BE2C (cell line): ENCODE measurements at regions not wholly inside any gene's neighbourhood (a gene's known extent, or its start where the extent isn't known, plus 50 kb on each side); places are given as distances from the start of the nearest gene placed in this dataset.
"Not testable (repeated sequence)": the region's sequence is repeated elsewhere in the genome, so short reads cannot be mapped to it uniquely, and the experiment has no call there.

Experiments used
- DNase-seq: peaks from one replicate; pipeline ENCODE4 v3.0.0-alpha.2; 2020
- H3K27me3 ChIP-seq: fragments of 250-450 bp; sonication (Bioruptor Pico); 2 replicates; pipeline ENCODE4 v1.5.1; 2020; ENCODE audit warnings: mild to moderate bottlenecking
- H3K36me3 ChIP-seq: fragments of 250-450 bp; sonication (Bioruptor Pico); 2 replicates; pipeline ENCODE4 v1.5.1; 2020; ENCODE audit warnings: mild to moderate bottlenecking
- H3K4me1 ChIP-seq: fragments of 250-450 bp; sonication (Bioruptor Pico); 2 replicates; pipeline ENCODE4 v1.5.1; 2020
- H3K4me3 ChIP-seq: 2 replicates; pipeline ENCODE4 v1.5.1; 2011; ENCODE audit warnings: low read depth, low read length
- H3K9me3 ChIP-seq: fragments of 250-450 bp; sonication (Bioruptor Pico); 2 replicates; pipeline ENCODE4 v1.5.1; 2020
- TF ChIP-seq, protein P1 (sequence below): IDR thresholded peaks from 2 replicates; pipeline ENCODE4 v1.5.1; 2012; ENCODE audit warnings: mild to moderate bottlenecking, low read depth, low read length

- TF ChIP-seq, protein P1, sequence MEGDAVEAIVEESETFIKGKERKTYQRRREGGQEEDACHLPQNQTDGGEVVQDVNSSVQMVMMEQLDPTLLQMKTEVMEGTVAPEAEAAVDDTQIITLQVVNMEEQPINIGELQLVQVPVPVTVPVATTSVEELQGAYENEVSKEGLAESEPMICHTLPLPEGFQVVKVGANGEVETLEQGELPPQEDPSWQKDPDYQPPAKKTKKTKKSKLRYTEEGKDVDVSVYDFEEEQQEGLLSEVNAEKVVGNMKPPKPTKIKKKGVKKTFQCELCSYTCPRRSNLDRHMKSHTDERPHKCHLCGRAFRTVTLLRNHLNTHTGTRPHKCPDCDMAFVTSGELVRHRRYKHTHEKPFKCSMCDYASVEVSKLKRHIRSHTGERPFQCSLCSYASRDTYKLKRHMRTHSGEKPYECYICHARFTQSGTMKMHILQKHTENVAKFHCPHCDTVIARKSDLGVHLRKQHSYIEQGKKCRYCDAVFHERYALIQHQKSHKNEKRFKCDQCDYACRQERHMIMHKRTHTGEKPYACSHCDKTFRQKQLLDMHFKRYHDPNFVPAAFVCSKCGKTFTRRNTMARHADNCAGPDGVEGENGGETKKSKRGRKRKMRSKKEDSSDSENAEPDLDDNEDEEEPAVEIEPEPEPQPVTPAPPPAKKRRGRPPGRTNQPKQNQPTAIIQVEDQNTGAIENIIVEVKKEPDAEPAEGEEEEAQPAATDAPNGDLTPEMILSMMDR, result no peak
- Histone ChIP-seq H3K4me3 (no peak overlapping the region), H3K27me3 (no peaks in the 10 kb centered on the region), H3K36me3 (no peaks in the 10 kb centered on the region), H3K9me3 (no peaks in the 10 kb centered on the region), H3K4me1 (no peaks in the 10 kb centered on the region)
- DNase-seq, result no peak
Observed at GRCh38 chr11:114956566-114956965, 278.2 kb downstream of the NXPE2 start.

DNA sequence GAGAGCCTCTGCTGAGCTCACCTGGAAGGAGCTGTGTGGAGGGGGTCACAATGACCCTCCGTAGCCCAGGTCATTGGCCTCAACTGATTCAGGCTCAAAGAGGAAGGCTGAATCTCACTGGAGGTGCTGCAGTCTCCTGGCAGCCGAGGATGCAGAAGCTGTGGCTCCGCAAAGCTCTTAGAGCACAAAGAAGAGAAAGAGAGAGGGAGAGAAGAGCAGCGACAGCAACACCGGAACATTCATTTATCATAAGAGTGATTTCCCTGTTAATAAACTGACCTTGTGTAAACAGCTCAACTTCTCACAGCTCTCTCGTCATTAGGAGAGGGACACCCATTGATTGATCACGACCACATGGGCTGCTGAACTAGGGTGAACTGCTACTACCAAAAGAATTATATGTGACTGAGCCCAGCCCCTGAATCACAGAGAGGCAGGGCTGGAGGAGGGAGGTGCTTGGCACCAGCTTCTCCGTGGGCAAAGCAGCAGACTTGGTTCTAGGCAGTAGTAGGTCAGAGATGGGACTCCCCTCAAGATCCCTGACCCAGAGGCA, 281.7 kb downstream of the NXPE2 start:
- Histone ChIP-seq H3K9me3 (no peaks in the 10 kb centered on the region), H3K4me3 (no peak overlapping the region), H3K4me1 (no peaks in the 10 kb centered on the region), H3K36me3 (no peaks in the 10 kb centered on the region), H3K27me3 (no peaks in the 10 kb centered on the region)
- TF ChIP-seq, protein P1, result no peak
- DNase-seq, result no peak

DNA sequence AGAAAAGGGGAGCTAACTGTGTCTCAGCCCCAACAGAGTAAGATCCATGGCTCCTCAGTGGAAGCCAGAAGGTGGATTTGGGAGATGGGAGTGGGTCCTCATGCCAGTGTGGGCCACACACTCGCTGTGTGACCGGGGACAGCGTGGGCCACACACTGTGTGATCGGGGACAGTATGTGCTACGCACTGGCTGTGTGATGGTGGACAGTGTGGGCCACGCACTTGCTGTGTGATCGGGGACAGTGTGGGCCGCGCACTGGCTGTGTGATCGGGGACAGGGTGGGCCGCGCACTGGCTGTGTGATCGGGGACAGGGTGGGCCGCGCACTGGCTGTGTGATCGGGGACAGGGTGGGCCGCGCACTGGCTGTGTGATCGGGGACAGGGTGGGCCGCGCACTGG, 282.5 kb downstream of the NXPE2 start:
- not testable (repeated sequence) for H3K9me3 ChIP-seq, H3K27me3 ChIP-seq, H3K36me3 ChIP-seq, DNase-seq, H3K4me1 ChIP-seq, H3K4me3 ChIP-seq

DNA sequence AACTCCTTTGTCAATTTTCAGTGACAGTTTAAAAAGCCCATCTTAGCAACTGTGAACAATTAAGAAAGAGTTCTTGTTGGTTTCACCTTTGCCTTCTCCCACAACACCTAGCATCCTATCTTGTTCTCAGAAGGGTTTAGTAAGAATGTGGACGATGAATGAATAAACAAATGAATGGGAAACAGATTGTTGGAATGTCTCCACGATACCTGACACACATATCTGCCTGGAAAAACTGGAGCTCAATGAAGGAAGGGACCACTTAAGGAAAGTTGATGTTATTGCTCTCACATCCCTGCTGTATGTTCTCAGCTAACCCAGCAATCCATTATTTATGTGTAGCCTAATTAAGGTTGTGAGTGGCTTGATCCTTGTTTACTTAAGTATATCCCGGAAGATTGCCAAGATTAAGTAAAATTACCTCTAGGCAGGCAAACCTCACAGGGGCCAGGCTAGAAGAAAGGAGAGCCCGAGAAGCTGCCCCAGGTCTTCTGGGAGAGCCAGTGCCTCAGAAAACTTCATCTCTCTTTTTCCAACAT, 286.4 kb downstream of the NXPE2 start:
- TF ChIP-seq, protein P1, result no peak
- H3K36me3 ChIP-seq, result no peaks in the 10 kb centered on the region
- DNase-seq, result no peak
- no peak overlapping the region for H3K4me3 ChIP-seq
- H3K4me1 ChIP-seq, result no peaks in the 10 kb centered on the region
- H3K27me3 ChIP-seq, result no peaks in the 10 kb centered on the region
- H3K9me3 ChIP-seq, result no peaks in the 10 kb centered on the region

- Histone ChIP-seq H3K27me3 (no peaks in the 10 kb centered on the region), H3K4me1 (no peaks in the 10 kb centered on the region), H3K36me3 (no peaks in the 10 kb centered on the region), H3K4me3 (no peak overlapping the region), H3K9me3 (no peaks in the 10 kb centered on the region)
- no peak for DNase-seq
- TF ChIP-seq, protein P1, result no peak
Observed at GRCh38 chr11:114970927-114971645, 292.8 kb downstream of the NXPE2 start.

DNA sequence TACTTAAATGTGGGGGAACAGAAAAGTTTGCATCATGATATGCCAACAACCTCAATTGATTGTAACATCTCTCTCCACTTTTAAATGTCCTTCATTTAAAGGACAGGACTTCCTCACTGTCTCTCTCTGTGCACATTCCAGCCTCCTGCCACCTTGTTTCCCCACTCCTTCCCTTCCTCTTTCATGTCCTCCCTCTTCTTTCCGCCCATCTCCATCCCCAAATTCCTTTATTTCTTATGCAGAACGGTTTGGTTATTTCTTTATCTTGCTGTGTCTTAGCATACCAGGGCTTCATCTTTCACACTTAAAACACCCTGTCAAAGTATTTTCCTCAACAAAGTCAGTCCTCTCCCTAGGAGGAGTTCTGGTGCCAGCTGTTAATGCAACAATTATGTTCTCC, 293.8 kb downstream of the NXPE2 start:
- no peaks in the 10 kb centered on the region for H3K27me3 ChIP-seq
- TF ChIP-seq, protein P1, result no peak
- no peak for DNase-seq
- no peaks in the 10 kb centered on the region for H3K4me1 ChIP-seq
- H3K9me3 ChIP-seq, result no peaks in the 10 kb centered on the region
- H3K4me3 ChIP-seq, result no peak overlapping the region
- H3K36me3 ChIP-seq, result no peaks in the 10 kb centered on the region
